GM18907 (cell line): ENCODE measurements at regions not wholly inside any gene's neighbourhood (a gene's known extent, or its start where the extent isn't known, plus 50 kb on each side); places are given as distances from the start of the nearest gene placed in this dataset.

Experiments used
- ATAC-seq: cut with Tn5 transposase; IDR thresholded peaks from one replicate; pipeline ENCODE4 v1.9.1; 2021; ENCODE audit warnings: mild to moderate bottlenecking, moderate library complexity; ENCODE audit not compliant: unreplicated experiment

DNA sequence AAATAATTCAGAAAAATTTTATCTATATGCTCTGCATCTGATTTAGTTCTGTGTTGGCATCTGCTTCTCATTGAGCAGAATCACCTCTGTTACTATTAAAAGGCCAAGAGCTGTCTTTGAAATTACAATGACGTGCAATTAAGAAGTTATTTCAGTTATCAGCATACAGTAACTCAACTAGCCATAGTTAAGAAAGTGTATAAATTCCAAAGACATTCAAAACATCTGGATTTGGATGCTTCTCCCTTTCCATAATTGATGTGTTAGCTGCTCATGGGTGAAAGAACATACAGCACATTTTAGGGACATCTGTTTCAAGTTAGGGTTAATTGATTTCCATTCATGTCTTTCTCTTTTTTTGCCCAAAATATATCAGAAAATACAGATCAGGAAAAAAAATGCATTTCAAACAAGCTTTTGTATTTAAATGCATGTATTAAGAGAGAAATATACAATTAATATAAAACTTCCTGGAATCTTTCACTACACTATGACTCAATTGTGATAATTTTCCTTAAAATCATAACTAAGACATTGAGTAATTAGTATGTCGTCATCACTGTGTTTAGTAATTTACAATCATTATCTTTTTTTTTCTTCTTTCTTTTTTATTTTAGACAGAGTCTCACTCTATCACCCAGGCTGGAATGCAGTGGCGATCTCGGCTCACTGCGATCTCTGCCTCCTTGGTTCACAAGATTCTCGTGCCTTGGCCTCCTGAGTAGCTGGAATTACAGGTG, 82.7 kb upstream of the MBNL1 start:
- no peak for ATAC-seq

DNA sequence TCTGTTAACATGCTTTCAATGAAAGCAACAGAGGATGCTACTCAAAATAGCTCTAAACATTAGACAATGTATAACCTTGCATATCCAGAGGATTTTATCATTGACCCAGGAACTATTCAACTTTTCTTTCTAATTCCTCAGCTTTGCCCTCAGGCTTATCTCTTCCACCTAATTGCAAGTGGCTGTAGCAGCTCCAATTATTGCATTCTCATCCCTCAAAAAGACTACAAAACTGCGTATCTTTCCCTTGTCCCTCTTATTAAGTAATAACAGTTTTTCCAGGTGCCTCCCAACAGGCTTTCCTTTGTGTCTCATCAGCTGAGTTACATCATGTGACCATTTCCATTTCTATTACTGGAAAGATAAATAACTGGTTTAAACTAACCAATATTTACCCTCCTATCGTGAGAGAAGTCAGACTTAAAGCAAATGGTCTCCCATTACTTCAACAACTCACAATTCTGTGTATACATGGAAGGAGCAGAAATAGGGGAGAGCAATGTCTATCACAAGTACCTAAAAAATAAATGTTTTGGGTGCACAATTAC, 78.0 kb upstream of the MBNL1 start:
- ATAC-seq: no peak

DNA sequence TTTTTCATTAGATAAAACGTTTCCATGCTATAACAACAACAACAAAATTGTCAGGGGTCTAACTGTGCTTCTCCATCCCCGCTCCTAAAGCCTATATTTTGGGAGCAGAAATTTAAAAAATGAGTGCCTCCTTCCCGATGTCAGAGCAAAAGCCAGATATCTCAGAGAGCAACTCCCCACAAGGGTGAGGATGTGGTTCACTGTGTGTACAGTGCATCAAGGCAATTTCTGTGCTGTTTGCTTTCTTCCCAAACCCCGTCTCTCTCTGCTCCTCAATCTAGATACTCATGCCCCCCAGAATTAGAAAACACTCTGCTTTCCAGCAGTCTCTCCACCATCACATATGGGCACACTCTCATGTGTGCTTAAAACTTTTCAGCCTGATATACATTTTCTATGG, 76.7 kb upstream of the MBNL1 start:
- no peak for ATAC-seq

DNA sequence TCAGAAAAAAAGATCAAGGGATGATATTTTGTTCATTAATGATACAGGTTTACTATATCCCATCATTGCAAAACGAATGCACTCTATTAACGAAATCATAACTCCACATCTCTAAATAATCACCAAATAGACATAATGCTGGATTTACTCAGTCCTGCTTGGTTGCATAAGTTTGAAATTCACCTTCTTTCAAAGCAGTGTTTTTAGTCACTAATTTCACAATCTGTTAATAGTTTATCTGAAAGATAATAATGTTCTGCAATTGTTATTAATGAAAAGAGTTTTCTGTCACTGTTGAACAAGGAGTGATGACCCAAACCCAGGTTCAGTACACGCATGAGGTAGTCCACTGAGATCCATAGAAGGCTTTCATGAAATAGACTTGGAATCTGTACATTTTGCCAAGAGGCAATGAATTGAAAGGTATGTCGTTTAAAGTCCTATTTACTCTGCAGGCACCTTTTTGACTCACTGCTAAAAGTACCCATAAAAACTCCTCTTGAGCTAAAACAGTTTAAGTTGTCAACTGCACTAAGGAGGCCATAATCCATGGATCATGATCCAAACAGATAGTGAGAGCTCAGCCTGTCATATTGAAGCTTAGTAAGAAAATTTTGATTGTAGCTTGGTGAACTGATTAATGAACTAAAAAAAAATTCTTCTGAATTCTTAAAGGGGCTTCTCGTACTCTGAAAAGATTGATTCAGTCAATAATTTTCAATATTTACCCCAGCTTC, 75.6 kb upstream of the MBNL1 start:
- peak; percentile 9 for ATAC-seq

DNA sequence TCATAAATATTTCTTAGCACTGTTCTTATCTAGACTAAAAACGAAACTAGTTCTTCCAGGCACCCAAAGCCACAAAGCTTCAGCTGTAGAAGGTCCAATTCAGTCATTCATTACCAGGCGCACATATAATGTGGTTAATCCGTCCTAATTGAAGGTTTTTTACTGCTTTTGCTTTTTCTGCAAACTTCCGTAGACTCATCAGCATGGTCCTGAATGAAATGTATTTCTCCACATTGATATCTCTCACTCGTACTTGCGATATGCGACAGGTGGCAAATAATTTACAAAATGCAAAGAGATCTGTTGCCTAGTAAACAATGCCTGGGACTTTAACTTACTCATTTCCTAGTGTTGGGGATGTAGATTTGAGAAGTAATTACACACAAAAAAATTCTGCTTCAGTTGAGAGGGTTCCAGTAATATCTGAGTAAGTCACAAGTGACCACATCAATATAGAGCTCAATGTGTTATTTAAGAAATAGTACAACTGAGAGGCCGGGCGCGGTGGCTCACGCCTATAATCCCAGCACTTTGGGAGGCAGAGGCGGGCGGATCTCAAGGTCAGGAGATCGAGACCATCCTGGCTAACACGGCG, 75.0 kb upstream of the MBNL1 start:
- ATAC-seq: peak; percentile 70

DNA sequence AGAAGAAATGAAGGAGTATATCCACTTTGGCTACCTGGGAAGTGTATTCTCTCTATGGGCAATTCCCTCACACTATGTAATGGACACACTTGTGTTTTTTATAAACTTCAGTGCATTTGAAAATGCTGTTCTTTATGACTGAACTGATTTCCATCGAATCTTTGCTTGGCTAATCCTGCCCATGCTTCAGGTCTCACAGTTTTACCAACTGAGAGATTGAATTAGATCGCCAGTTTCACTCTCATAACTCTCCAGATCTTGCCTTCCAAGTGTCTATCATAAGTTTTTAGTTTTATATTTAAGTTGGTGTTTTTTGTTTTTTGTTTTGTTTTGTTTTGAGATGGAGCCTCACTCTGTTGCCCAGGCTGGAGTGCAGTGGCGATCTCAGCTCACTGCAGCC, 73.5 kb upstream of the MBNL1 start:
- no peak for ATAC-seq

DNA sequence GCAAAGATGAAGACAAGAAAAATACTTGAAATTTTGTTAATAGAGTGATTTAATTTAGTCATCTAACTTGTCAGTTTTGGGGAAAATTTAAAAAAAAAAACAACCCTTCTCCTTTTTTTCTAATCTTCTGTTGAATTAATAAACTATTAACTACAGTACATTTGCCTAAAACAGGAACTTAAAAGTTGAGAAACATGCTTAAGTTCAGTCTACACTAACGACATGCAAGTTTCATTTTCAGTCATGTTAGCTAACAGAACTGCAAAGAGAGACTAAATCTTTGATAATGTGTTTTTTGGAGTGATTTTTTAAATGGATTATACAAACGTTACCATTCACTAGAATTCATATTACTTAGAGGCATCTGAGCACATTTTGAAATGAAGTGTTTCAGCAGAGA, 71.9 kb upstream of the MBNL1 start:
- peak; percentile 38 for ATAC-seq

DNA sequence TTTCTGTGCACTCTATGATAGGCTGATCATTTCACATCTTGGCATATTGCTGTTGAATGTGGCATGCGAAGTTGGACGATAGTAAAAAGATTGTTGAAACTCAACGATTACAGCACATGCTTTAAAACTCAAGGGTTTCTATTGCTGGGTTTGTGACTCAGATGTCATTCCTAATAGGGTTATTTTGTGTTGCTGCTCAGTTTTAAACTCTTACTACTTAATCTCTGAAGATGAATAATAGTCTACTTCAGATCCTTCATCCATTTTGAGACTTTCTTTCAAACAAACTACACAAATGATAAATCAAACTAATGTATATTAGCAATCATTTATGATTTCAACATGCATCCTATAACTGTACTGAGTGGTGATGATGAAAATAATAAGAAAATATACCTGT, 71.3 kb upstream of the MBNL1 start:
- ATAC-seq: no peak

DNA sequence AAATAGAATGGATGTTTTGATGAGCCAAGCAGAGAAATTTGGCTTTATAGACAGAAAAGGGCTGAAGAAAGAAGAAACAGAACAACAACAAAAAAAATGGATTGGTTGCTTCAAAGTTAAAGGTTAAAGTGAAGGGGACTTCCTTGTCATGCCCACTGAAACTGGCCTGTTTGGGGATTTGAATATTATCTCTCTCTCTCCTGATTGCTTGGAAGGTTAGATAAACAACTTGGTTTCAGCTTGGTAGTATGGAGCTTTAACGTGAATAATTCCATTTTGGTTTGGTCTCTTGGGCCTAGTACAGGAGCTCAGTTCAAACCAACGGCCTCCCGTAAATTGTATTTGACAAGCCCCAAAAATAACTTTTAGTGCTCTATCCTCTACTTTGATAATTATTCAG, 70.8 kb upstream of the MBNL1 start:
- peak; percentile 37 for ATAC-seq

DNA sequence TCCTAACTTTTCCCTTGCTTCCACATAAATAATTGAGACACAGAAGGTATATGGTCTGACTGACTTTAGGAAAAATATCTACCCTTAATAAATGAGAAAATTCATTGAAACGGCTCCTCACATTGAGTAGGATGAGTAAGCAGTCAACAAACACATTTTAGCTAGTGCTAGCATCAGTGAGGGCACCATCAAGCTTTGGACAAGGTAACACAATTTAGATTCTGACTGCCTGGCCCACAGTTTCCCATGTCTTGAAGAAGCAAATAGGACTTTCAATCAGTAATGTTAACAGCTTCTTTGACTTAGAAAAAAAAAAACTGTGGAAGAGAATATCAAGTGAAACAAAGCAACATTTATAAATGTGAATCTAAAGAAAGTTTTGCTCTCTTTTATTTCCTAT, 70.1 kb upstream of the MBNL1 start:
- ATAC-seq: no peak

DNA sequence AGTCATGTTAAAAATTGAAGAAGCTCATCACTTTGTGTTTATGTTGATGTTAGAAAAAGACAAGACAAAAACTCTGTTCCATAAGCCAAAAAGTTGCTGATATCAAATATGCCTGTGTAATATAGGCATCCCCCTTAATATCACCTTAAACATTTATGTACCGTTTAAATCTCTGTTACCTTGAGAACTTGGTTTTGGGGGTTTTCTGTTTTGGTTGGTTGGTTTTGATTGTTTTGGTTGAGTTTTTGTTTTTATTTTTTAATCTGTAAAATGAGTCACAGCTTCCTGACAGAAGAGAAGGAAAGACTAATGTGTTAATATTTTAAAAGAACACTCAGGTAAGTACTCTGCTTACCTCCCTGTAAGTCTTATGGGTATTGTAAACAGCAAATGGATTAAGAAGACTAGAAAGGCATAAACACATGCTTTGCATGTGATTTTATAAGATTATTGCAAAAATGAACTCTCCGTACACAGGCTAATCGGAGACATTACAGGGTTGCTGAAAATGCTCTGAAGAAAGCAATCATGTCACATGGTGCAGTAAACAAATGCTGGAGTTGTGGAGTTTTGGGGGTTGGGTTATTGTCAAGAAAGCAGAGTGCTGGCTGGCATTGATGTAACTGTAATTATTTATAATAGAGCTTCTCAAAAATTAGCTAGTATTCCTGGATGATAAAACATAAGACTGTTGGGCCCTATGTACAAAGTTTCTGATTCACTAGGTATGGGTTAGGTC, 69.5 kb upstream of the MBNL1 start:
- ATAC-seq: peak; percentile 30

DNA sequence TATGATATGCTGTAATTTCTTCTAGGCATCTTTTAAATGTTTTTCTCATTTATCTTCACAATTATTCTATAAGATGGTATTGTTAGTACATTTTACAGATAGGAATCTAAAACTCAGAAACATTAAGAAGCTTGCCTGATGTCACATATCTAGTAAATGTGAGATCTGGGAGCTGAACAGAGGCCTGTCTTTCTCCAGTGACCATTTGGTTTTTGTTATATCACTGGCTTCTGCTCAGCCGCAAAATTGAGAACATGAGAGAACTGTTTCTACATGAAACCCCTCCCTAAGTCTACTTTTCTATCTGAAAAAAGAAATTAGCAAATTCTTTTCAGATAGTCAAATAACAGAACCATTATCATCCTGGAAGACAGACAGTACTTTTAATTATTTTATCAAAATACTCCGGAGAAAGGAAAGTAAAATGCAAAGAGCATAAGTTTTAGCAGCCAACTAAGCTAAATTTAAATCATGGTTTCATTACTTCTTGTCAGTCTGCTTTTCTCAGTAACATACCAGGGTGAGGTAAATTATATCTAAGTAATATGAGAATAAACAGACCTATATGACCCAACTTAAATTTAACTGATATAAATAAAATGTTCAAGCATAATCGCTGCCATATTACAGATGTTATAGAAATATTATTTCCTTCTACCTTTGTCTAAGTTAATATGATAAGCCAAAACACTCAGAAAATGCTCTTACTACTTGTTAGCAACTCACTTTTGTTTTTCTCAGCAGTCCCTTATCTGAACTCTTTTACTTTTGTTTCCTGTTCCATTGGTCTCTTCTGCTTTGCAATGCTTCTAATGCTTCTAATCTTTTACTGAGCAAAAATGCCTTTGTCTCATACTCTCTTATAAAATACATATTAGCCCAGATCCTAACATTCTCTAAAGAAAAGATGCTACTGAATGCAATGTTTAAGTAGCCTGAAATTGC, 68.0 kb upstream of the MBNL1 start:
- ATAC-seq: no peak

DNA sequence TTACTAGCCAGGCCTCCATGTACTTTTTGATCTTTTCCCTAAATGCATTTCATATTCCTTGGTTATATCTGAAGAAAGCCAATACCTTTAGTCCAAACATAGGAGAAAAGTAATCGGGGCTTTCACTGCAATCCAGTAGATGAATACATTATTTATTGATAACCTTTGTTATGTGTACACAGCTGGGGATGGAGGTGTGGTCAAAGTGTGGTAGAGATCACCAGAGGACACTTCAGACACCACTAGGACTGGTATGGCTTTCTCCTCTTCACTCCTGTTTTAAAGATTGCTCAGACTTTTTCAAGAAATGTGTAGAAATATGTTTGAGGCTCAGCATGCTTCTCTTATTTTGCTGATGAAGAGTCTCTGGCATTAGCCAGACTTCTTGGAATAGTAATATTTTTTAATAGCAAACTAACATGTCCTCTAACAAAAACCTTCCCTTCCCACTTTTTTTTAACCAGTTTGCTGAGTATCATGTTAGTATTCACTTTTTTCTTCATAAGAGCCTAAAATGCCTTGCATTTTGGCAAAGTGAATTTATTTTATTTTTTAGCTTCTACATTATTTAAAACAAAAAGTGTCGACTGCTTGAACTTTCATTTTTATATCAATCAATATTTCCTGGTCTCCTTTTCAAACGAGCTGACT, 65.6 kb upstream of the MBNL1 start:
- peak; percentile 45 for ATAC-seq

DNA sequence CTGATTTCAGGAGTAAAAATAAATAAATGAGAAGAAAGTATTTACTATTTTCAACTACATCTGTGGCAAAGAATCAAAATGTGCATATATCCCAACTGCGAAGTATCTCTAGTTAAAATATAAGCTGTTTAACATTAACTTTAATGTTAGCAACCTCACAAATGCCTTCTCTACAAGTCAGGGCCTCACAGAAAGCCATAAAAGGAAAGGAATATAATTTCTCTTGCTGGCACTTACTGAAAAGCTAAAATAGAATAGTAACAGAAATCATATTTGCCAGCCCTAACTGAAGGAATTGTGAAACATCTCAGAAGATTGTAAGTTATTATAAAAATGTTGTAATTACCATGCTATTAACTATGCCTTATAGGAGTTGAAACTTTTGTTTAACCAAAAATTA, 65.1 kb upstream of the MBNL1 start:
- no peak for ATAC-seq

DNA sequence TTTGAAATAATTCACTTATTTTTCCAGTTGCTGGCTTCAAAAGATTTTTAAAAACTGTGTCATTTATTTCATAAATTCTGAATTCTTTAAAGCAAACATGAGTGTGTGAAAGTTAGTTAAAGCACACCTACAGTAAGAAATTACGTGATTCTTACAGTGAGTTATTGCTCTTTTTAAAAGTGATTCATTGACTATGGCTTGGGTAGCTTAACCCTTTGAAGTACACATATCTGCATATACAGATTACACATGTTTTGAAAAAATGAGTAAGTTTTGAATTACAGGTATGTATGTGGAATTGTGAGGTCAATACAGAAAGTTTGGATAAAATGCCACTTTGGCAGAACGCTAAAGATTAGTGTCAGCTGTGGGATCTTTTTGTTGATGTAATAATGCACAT, 64.5 kb upstream of the MBNL1 start:
- no peak for ATAC-seq

DNA sequence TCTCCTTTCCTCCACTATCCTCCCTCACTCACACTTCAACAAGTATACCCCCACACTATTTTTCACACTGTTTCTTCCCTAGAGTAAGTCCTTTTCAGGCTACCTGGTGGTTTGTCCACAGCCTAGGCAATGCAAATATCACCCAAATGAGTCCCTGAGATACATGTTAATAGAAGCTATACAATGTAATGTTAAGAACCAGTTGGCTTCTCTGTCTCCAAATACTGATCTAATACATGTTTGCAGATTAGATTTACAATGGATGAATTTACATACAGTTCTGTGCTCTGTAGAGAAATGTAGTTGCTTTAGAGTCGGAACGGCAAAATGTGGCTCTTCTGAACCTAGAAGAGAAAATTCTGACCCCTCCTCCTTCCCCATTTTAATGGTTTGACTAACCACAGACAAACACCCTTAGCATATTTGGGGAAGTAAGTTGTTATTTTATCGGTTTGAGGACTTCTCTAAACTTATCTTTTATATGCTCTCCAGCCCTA, 63.6 kb upstream of the MBNL1 start:
- ATAC-seq: peak; percentile 56

DNA sequence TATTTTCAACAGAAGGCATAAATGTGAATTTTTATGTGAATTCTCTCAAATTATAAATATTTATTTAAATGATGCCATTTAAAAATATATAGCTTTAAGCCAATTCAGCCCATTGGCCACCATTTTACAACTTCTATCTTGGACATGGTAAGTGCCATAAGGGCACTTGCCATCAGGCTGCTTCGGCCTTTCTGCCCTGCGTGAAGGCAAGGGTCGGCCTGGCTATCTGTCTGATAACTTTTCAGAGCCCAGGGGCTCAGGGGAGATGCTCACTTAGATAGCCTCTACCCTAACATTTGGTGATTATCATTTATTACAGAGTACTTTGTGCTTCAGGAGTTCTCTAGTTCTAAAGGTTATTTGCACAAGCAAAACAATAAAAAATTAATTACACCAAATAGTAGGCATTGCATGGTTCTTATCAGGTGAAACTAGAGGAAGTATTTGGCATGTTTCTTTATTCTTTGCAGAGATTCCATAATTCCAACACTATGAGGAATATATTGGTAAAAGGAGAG, 62.4 kb upstream of the MBNL1 start:
- no peak for ATAC-seq

DNA sequence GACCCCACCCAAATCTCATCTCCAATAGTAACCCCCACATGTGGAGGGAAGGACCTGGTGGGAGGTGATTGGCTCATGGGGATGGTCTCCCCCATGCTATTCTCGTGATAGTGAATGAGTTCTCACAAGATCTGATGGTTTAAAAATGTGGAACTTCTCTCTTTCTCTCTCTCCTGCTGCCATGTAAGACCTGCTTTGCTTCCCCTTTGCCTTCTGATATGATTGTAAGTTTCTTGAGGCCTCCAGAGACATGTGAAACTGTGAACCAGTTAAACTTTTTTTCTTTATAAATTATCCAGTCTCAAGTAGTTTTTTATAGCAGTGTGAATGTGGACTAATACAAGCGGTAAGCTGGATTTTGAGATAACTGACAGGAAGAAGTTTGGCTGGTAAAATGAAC, 60.3 kb upstream of the MBNL1 start:
- ATAC-seq: no peak

DNA sequence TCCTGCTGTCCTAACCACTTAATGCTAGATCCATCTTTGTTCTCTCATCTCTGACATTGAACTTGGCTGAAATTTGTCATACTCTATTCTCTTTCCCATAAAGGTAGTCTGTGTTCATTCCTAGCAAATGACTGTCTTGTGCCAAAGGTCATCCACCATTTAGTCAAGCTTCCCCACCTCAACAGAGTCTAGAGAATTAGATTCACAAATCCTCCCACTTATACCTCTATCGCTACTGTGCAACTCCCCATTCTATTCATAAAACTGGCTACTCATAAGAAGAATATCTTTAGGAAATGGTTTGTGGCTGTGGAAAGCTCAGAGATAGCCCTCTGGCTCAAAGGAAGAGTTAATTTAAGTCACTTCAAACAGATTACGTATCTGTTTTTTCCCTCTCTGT, 59.7 kb upstream of the MBNL1 start:
- no peak for ATAC-seq
